IPS-15b (cell line): ENCODE measurements at regions not wholly inside any gene's neighbourhood (a gene's known extent, or its start where the extent isn't known, plus 50 kb on each side); places are given as distances from the start of the nearest gene placed in this dataset.

Source experiments
- H3K27me3 ChIP-seq: one replicate; pipeline ENCODE4 v1.6.1; 2013; ENCODE audit warnings: low read length; ENCODE audit not compliant: control insufficient read depth, insufficient read depth
- H3K36me3 ChIP-seq: one replicate; pipeline ENCODE4 v1.6.1; 2013; ENCODE audit warnings: low read length; ENCODE audit not compliant: control insufficient read depth, insufficient read depth
- H3K4me1 ChIP-seq: one replicate; pipeline ENCODE4 v1.6.1; 2013; ENCODE audit warnings: mild to moderate bottlenecking, low read length; ENCODE audit not compliant: control insufficient read depth, insufficient read depth
- H3K4me3 ChIP-seq: one replicate; pipeline ENCODE4 v1.5.1; 2013; ENCODE audit warnings: low read depth, low read length
- H3K9ac ChIP-seq: one replicate; pipeline ENCODE4 v1.6.1; 2013; ENCODE audit warnings: low read depth, mild to moderate bottlenecking, low read length
- H3K9me3 ChIP-seq: one replicate; pipeline ENCODE4 v1.6.1; 2013; ENCODE audit warnings: mild to moderate bottlenecking, low read length; ENCODE audit not compliant: control insufficient read depth, insufficient read depth

GRCh38 chr2:41709702-41710599, 337.9 kb upstream of the PKDCC start:
- H3K27me3 ChIP-seq: no peaks in the 10 kb centered on the region
- H3K9me3 ChIP-seq: no peaks in the 10 kb centered on the region
- no peak overlapping the region for H3K4me3 ChIP-seq
- no peak overlapping the region for H3K9ac ChIP-seq
- H3K4me1 ChIP-seq: no peaks in the 10 kb centered on the region
- H3K36me3 ChIP-seq: no peaks in the 10 kb centered on the region

GRCh38 chr2:41710944-41711343, 336.9 kb upstream of the PKDCC start:
- no peak overlapping the region for H3K9ac ChIP-seq
- no peaks in the 10 kb centered on the region for H3K4me1 ChIP-seq
- H3K27me3 ChIP-seq: no peaks in the 10 kb centered on the region
- H3K36me3 ChIP-seq: no peaks in the 10 kb centered on the region
- H3K9me3 ChIP-seq: no peaks in the 10 kb centered on the region
- H3K4me3 ChIP-seq: no peak overlapping the region

- Histone ChIP-seq H3K4me3 (no peak overlapping the region), H3K4me1 (no peaks in the 10 kb centered on the region), H3K27me3 (no peaks in the 10 kb centered on the region), H3K9ac (no peak overlapping the region), H3K9me3 (no peaks in the 10 kb centered on the region), H3K36me3 (no peaks in the 10 kb centered on the region)
Observed at GRCh38 chr2:41711736-41712135, 336.1 kb upstream of the PKDCC start.

DNA sequence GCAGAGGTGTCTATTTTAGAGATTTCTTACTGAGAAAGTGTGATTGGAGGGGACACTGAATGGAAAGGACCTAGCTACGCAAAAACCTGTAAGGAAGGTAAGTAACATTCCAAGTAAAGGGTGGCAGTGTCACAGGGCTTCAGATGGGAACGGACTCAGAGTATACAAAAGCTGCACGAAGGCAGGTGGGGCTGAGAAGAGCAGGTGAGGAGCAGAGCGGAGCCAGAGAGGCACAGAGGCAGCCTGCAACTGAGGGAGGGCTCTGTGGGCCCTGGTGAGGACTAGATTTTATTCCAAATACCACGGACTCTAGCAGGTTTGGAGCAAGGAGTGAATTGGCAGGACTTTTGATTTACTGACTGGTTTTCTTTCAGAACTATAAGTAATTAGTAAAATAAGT, 331.3 kb upstream of the PKDCC start:
- Histone ChIP-seq H3K4me3 (no peak overlapping the region), H3K4me1 (no peaks in the 10 kb centered on the region), H3K9me3 (no peaks in the 10 kb centered on the region), H3K27me3 (no peaks in the 10 kb centered on the region), H3K36me3 (no peaks in the 10 kb centered on the region), H3K9ac (no peak overlapping the region)

- no peaks in the 10 kb centered on the region for H3K36me3 ChIP-seq
- no peaks in the 10 kb centered on the region for H3K9me3 ChIP-seq
- no peaks in the 10 kb centered on the region for H3K4me1 ChIP-seq
- no peaks in the 10 kb centered on the region for H3K27me3 ChIP-seq
- H3K4me3 ChIP-seq: no peak overlapping the region
- H3K9ac ChIP-seq: no peak overlapping the region
Observed at GRCh38 chr2:41717839-41718238, 330.0 kb upstream of the PKDCC start.

DNA sequence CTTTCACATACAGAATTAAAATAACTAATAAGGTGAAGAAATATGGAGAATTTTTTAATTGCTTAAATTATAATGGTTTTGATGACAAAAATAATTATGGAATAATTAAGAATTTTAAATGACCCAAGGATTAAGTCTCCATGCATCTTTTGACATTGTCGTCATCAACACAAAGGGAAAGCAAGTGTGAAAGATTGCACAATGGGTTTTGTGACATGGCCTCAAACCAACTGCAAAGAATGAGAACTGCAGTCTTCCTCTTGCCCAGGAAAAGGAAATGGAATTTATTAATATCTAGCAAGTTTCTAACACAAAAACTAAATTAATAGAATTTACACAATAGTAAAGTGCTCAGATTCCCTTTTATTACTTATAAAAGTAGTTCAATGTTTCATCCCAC, 329.1 kb upstream of the PKDCC start:
- no peak overlapping the region for H3K4me3 ChIP-seq
- H3K4me1 ChIP-seq: peaks cover 2% of the 10 kb centered on the region
- H3K9ac ChIP-seq: no peak overlapping the region
- H3K36me3 ChIP-seq: no peaks in the 10 kb centered on the region
- no peaks in the 10 kb centered on the region for H3K9me3 ChIP-seq
- no peaks in the 10 kb centered on the region for H3K27me3 ChIP-seq

- H3K9ac ChIP-seq: no peak overlapping the region
- peaks cover 2% of the 10 kb centered on the region for H3K4me1 ChIP-seq
- no peaks in the 10 kb centered on the region for H3K27me3 ChIP-seq
- no peaks in the 10 kb centered on the region for H3K9me3 ChIP-seq
- no peak overlapping the region for H3K4me3 ChIP-seq
- H3K36me3 ChIP-seq: no peaks in the 10 kb centered on the region
Observed at GRCh38 chr2:41719756-41720155, 328.1 kb upstream of the PKDCC start.

GRCh38 chr2:41720331-41721251, 327.2 kb upstream of the PKDCC start:
- no peaks in the 10 kb centered on the region for H3K27me3 ChIP-seq
- no peaks in the 10 kb centered on the region for H3K36me3 ChIP-seq
- no peaks in the 10 kb centered on the region for H3K9me3 ChIP-seq
- no peak overlapping the region for H3K9ac ChIP-seq
- no peak overlapping the region for H3K4me3 ChIP-seq
- peaks cover 2% of the 10 kb centered on the region for H3K4me1 ChIP-seq

- Histone ChIP-seq H3K4me3 (no peak overlapping the region), H3K27me3 (no peaks in the 10 kb centered on the region), H3K9me3 (no peaks in the 10 kb centered on the region), H3K36me3 (no peaks in the 10 kb centered on the region), H3K9ac (no peak overlapping the region), H3K4me1 (peaks cover 2% of the 10 kb centered on the region)
Observed at GRCh38 chr2:41722668-41723369, 325.0 kb upstream of the PKDCC start.

- H3K4me1 ChIP-seq: peaks cover 2% of the 10 kb centered on the region
- H3K36me3 ChIP-seq: no peaks in the 10 kb centered on the region
- H3K4me3 ChIP-seq: no peak overlapping the region
Observed at GRCh38 chr2:41723526-41723925, 324.3 kb upstream of the PKDCC start.

DNA sequence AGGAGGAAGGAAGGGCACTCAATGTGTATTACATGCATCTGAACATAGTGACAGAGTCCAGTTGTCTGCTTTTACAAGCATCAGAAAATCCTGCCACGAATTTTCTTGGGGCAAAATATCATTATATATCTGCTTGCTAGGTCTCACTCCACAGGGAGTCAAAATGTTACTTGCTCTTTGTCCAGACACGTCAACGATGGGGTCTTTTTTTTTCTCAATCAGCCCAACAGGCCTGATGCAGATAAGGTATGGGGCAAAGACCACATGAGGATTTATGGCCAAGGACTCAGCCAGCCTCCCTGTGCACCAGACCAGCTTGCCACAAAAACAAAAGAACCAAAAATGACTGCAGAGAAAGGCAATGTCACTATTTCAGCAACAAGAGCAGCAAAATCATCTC, 323.4 kb upstream of the PKDCC start:
- no peaks in the 10 kb centered on the region for H3K36me3 ChIP-seq
- H3K4me1 ChIP-seq: peaks cover 2% of the 10 kb centered on the region

More at GRCh38 chr2:41723526-41723925, 324.3 kb upstream of the PKDCC start:
- no peaks in the 10 kb centered on the region for H3K9me3 ChIP-seq
- no peak overlapping the region for H3K9ac ChIP-seq
- no peaks in the 10 kb centered on the region for H3K27me3 ChIP-seq

More for the DNA sequence above, 323.4 kb upstream of the PKDCC start:
- H3K27me3 ChIP-seq: no peaks in the 10 kb centered on the region
- no peak overlapping the region for H3K9ac ChIP-seq
- no peak overlapping the region for H3K4me3 ChIP-seq
- H3K9me3 ChIP-seq: no peaks in the 10 kb centered on the region
